Esophagus squamous epithelium (tissue), 5 donors: ENCODE measurements at regions not wholly inside any gene's neighbourhood (a gene's known extent, or its start where the extent isn't known, plus 50 kb on each side); places are given as distances from the start of the nearest gene placed in this dataset.

Source experiments
- DNase-seq: peaks from one replicate; lab custom pipeline; 2025; lab: John Stamatoyannopoulos, UW
- H3K27ac ChIP-seq, 4 donors: fragments of 200-600 bp; sonication (generic); one replicate each; pipeline ENCODE4 v1.5.1; 2016 to 2019; ENCODE audit warnings: mild to moderate bottlenecking in 1 of 4
- H3K27me3 ChIP-seq, 4 donors: fragments of 200-600 bp; sonication (generic); 1 replicate in 3 of 4; 2 replicates in 1 of 4; pipeline versions ENCODE4 v1.5.1 to v1.6.0; 2017 to 2021; ENCODE audit warnings: antibody characterized with exemption in 1 of 4
- H3K36me3 ChIP-seq, 3 donors: fragments of 200-600 bp; sonication (generic); one replicate each; pipeline ENCODE4 v1.5.1; 2016 to 2019
- H3K4me1 ChIP-seq, 3 donors: fragments of 200-600 bp; sonication (generic); one replicate each; pipeline ENCODE4 v1.5.1; 2017 to 2019
- H3K4me3 ChIP-seq, 4 donors: fragments of 200-600 bp; sonication (generic); 1 replicate in 3 of 4; 2 replicates in 1 of 4; pipeline ENCODE4 v1.5.1; 2016 to 2019; ENCODE audit warnings: mild to moderate bottlenecking in 2 of 4, moderate library complexity in 1 of 4
- H3K9me3 ChIP-seq, 3 donors: fragments of 200-600 bp; sonication (generic); one replicate each; pipeline ENCODE4 v1.5.1; 2016 to 2019
- POLR2A ChIP-seq, 4 donors: fragments of 450-650 bp; IDR thresholded peaks; one replicate each; pipeline ENCODE4 v1.6.1; 2017; ENCODE audit warnings: antibody characterized with exemption in 4 of 4, mild to moderate bottlenecking in 4 of 4, moderate library complexity in 3 of 4
- whole genome bisulfite sequencing, 2 donors: methylation state at CpG; one replicate each; pipeline ENCODE4 v1.1.5; 2018; 5-methylcytosine and 5-hydroxymethylcytosine counted together
- intact Hi-C: fragments of 100-400 bp; cut with DNase I; formaldehyde crosslinking; loops from one replicate; pipeline ENCODE4 v1.15.0; 2022
- TF ChIP-seq, protein P1 (sequence below), 6 experiments: fragments of 450-650 bp in 4 of 6; fragments of 200-600 bp in 2 of 6; sonication (generic) in 2 of 6; IDR thresholded peaks; one replicate each; pipeline ENCODE4 v1.5.1; 2016 to 2019; ENCODE audit warnings: antibody characterized with exemption in 6 of 6, mild to moderate bottlenecking in 4 of 6, moderate library complexity in 4 of 6
- donor health status: DM: yes; HTN: yes; CAD: no.

DNA sequence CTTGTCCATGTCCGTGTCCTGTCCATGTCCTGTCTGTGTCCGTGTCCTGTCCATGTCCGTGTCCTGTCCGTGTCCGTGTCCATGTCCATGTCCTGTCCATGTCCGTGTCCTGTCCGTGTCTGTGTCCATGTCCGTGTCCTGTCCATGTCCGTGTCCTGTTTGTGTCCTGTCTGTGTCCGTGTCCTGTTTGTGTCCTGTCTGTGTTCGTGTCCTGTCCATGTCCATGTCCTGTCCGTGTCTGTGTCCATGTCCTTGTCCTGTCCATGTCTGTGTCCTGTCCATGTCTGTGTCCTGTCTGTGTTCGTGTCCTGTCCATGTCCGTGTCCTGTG, 55.0 kb upstream of the BHLHE23 start:
- TF ChIP-seq, protein P1, sequence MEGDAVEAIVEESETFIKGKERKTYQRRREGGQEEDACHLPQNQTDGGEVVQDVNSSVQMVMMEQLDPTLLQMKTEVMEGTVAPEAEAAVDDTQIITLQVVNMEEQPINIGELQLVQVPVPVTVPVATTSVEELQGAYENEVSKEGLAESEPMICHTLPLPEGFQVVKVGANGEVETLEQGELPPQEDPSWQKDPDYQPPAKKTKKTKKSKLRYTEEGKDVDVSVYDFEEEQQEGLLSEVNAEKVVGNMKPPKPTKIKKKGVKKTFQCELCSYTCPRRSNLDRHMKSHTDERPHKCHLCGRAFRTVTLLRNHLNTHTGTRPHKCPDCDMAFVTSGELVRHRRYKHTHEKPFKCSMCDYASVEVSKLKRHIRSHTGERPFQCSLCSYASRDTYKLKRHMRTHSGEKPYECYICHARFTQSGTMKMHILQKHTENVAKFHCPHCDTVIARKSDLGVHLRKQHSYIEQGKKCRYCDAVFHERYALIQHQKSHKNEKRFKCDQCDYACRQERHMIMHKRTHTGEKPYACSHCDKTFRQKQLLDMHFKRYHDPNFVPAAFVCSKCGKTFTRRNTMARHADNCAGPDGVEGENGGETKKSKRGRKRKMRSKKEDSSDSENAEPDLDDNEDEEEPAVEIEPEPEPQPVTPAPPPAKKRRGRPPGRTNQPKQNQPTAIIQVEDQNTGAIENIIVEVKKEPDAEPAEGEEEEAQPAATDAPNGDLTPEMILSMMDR (IDR thresholded peaks at IDR 0.05): no peak
- TF ChIP-seq POLR2A (IDR thresholded peaks at IDR 0.05): no peak
- Histone ChIP-seq H3K27me3 (peaks cover 0 to 91% (median 0%) of the 10 kb centered on the region in 4 donors), H3K4me3 (no peak overlapping the region), H3K36me3 (no peaks in the 10 kb centered on the region), H3K4me1 (peaks cover 0 to under 1% (median 0%) of the 10 kb centered on the region in 3 donors), H3K27ac (no peak overlapping the region), H3K9me3 (no peaks in the 10 kb centered on the region)
- intact Hi-C loops: no loop called here
- WGBS, 2 donors: 81 to 84% methylated on average over 14 of the region's 14 CpGs
- no peak for DNase-seq

DNA sequence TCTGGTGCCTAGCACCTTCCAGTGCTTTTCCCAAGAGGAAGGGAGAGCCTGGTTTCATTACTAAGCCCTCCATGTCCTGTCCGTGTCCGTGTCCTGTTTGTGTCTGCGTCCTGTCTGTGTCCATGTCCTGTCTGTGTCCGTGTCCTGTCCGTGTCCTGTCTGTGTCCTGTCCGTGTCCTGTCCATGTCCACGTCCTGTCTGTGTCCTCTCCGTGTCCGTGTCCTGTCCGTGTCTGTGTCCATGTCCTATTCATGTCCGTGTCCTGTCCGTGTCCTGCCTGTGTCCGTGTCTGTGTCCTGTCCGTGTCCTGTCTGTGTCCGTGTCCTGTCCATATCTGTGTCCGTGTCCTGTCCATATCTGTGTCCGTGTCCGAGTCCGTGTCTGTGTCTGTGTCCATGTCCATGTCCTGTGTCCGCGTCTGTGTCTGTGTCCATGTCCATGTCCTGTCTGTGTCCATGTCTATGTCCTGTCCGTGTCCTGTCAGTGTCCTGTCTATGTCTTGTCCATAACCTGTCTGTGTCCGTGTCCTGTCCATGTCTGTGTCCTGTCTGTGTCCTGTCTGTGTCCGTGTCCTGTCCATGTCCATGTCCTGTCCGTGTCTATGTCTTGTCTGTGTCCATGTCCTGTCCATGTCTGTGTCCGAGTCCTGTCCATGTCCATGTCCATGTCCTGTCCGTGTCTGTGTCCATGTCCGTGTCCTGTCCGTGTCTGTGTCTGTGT, 54.4 kb upstream of the BHLHE23 start:
- peaks cover 0 to 91% (median 0%) of the 10 kb centered on the region in 4 donors for H3K27me3 ChIP-seq
- no peaks in the 10 kb centered on the region for H3K36me3 ChIP-seq
- no peak for DNase-seq
- H3K4me3 ChIP-seq: no peak overlapping the region
- H3K27ac ChIP-seq: no peak overlapping the region
- TF ChIP-seq, protein P1 (IDR thresholded peaks at IDR 0.05): no peak
- no peak for TF ChIP-seq POLR2A (IDR thresholded peaks at IDR 0.05)
- no peaks in the 10 kb centered on the region for H3K9me3 ChIP-seq
- H3K4me1 ChIP-seq: peaks cover 0 to 5% (median 0%) of the 10 kb centered on the region in 3 donors
- intact Hi-C loops: no loop called here
- WGBS, 2 donors: 88 to 95% methylated on average over 29 of the region's 29 CpGs

DNA sequence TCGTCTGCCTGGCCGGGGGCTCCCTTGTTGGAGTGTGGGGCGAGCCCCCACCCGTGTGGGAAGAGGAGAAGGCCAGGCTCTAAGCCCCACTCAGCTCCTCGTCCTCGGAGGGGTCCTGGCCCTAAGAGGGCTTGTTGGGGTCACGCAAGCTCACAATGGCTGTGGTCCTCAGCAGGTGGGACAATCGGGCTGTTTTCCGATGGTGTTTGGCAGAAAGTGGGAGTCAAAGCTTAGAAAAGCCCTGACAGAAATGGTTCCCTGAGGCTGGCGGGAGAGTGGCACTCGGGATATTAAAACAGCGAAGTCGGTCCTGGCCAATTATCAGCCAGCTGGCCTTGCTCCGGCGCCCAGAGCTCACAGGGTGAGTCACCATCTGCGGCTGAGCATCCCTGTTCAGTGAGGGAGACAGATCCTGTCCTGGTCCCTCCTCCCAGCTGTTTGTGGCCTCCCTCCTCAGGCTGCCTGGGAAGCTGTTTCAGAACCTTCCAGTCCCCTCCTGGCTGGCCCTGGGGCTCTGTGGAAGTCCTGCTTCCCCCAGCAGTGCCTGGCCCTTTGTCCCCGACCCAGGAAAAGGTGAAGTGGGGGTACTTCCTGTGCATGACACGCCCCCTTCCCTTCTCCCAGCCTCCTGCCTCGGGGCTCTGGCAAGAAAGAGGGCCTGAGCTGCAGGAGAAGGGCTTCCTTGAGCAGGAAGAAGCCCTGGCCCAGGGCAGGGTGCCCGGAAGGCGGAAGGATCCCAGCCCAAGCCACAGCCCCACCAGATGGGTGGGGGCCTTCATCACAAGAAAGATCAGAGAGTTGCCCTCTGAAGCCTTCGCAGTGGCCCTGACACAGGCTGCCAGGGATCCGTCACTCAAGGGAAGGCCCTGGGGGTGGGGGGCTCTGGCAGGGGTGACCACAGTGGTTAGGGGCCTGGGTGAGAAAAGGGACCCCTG, 53.6 kb upstream of the BHLHE23 start:
- intact Hi-C loops: no loop called here
- Histone ChIP-seq H3K36me3 (no peaks in the 10 kb centered on the region), H3K4me1 (peaks cover 0 to 7% (median 0%) of the 10 kb centered on the region in 3 donors), H3K27ac (no peak overlapping the region), H3K9me3 (no peaks in the 10 kb centered on the region), H3K4me3 (no peak overlapping the region), H3K27me3 (peaks cover 0 to 91% (median 0%) of the 10 kb centered on the region in 4 donors)
- 60% methylated on average over 11 of the region's 23 CpGs; no CpG with 5 or more reads in 1 of the 2 donors for WGBS, 2 donors
- no peak for DNase-seq
- TF ChIP-seq, protein P1 (IDR thresholded peaks at IDR 0.05): no peak
- TF ChIP-seq POLR2A (IDR thresholded peaks at IDR 0.05): no peak

DNA sequence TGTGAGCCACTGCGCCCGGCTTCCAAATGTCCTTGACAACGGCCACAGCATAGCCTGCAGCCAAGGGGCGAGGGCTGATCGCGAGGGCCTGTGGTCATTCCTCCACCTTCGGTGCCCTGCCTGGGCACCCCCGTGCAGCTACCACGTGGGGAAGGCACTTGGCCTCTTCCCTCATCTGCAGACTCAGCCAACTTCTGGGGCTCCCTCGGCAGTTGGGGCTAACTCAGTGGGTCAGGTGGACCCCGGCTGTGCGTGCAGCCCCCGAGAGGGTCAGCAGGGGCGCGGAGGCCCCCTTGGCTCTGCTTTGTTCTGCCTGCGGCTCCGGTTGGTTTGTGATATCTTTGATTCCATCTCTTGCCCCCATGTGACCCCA, 52.9 kb upstream of the BHLHE23 start:
- Histone ChIP-seq H3K4me3 (no peak overlapping the region), H3K9me3 (no peaks in the 10 kb centered on the region), H3K27ac (no peak overlapping the region), H3K27me3 (peaks cover 0 to 90% (median 0%) of the 10 kb centered on the region in 4 donors), H3K4me1 (peaks cover 0 to 7% (median 0%) of the 10 kb centered on the region in 3 donors), H3K36me3 (no peaks in the 10 kb centered on the region)
- DNase-seq: no peak
- intact Hi-C loops: loop anchor here (5.0 kb wide), 1 partner anchor 123 kb away; no protein-coding TSS in a partner anchor
- no peak for TF ChIP-seq POLR2A (IDR thresholded peaks at IDR 0.05)
- TF ChIP-seq, protein P1 (IDR thresholded peaks at IDR 0.05): no peak
- WGBS, 2 donors: 92% methylated on average over 6 of the region's 17 CpGs; no CpG with 5 or more reads in 1 of the 2 donors
